ENCODE measurements at regions not wholly inside any gene's neighbourhood (a gene's known extent, or its start where the extent isn't known, plus 50 kb on each side); places are given as distances from the start of the nearest gene placed in this dataset.

- no peaks in the 10 kb centered on the region for H4K20me1 ChIP-seq (ENCODE audit: control insufficient read depth, extremely low read depth, insufficient read depth, low read length)
- H3K9me3 ChIP-seq (ENCODE audit: control insufficient read depth, insufficient read depth, low read depth, low read length) = no peaks in the 10 kb centered on the region
- TF ChIP-seq CTCF (conservative IDR thresholded peaks at IDR 0.05 in 1 of 2, IDR thresholded peaks at IDR 0.05 in 1 of 2; ENCODE audit: low read depth in 1 of 2, low read length in 2 of 2) = no peak
- no peak for TF ChIP-seq EZH2 (IDR thresholded peaks at IDR 0.05; ENCODE audit: low read length, missing control alignments)
Measured at GRCh38 chr16:82499302-82499701, 127.5 kb upstream of the CDH13 start.

GRCh38 chr16:82497139-82497538 is 129.6 kb upstream of the CDH13 start:
- H4K20me1 ChIP-seq (ENCODE audit: control insufficient read depth, extremely low read depth, insufficient read depth, low read length) = no peaks in the 10 kb centered on the region
- H3K9me3 ChIP-seq (ENCODE audit: control insufficient read depth, insufficient read depth, low read depth, low read length) = no peaks in the 10 kb centered on the region
- H3K27me3 ChIP-seq (ENCODE audit: control insufficient read depth, insufficient read depth, low read length) = no peaks in the 10 kb centered on the region
- no peaks in the 10 kb centered on the region for H3K36me3 ChIP-seq (ENCODE audit: control insufficient read depth, insufficient read depth, low read length)
- no peak overlapping the region for H3K4me3 ChIP-seq (replicated peaks in 1 of 4; ENCODE audit: control extremely low read depth in 1 of 4, insufficient read depth in 1 of 4, low read depth in 3 of 4, low read length in 4 of 4)
- H3K79me2 ChIP-seq (ENCODE audit: control insufficient read depth, insufficient read depth, low read length) = no peaks in the 10 kb centered on the region
- H3K27ac ChIP-seq (ENCODE audit: insufficient read depth, low read length) = no peak overlapping the region
- no peak overlapping the region for H3K4me2 ChIP-seq (ENCODE audit: extremely low read depth, insufficient read depth, low read length)
- no peak overlapping the region for H3K9ac ChIP-seq (ENCODE audit: insufficient read depth, low read length)
- TF ChIP-seq CTCF (conservative IDR thresholded peaks at IDR 0.05 in 1 of 2, IDR thresholded peaks at IDR 0.05 in 1 of 2; ENCODE audit: low read depth in 1 of 2, low read length in 2 of 2) = no peak
- no peak for TF ChIP-seq EZH2 (IDR thresholded peaks at IDR 0.05; ENCODE audit: low read length, missing control alignments)
- no peak overlapping the region for H2AFZ ChIP-seq (ENCODE audit: low read length)
- H3K4me1 ChIP-seq (ENCODE audit: control insufficient read depth, extremely low read depth, insufficient read depth, low read length) = no peaks in the 10 kb centered on the region
- no peak for DNase-seq (ENCODE audit: low read depth in 2 of 2)

More at GRCh38 chr16:82499302-82499701, 127.5 kb upstream of the CDH13 start:
- Histone ChIP-seq H3K4me1 (ENCODE audit: control insufficient read depth, extremely low read depth, insufficient read depth, low read length) (no peaks in the 10 kb centered on the region), H3K4me2 (ENCODE audit: extremely low read depth, insufficient read depth, low read length) (no peak overlapping the region), H3K27ac (ENCODE audit: insufficient read depth, low read length) (no peak overlapping the region), H3K36me3 (ENCODE audit: control insufficient read depth, insufficient read depth, low read length) (no peaks in the 10 kb centered on the region), H2AFZ (ENCODE audit: low read length) (no peak overlapping the region), H3K79me2 (ENCODE audit: control insufficient read depth, insufficient read depth, low read length) (no peaks in the 10 kb centered on the region), H3K4me3 (replicated peaks in 1 of 4; ENCODE audit: control extremely low read depth in 1 of 4, insufficient read depth in 1 of 4, low read depth in 3 of 4, low read length in 4 of 4) (no peak overlapping the region), H3K9ac (ENCODE audit: insufficient read depth, low read length) (no peak overlapping the region), H3K27me3 (ENCODE audit: control insufficient read depth, insufficient read depth, low read length) (no peaks in the 10 kb centered on the region)
- DNase-seq (ENCODE audit: low read depth in 2 of 2) = no peak

- TF ChIP-seq EZH2 (IDR thresholded peaks at IDR 0.05; ENCODE audit: low read length, missing control alignments) (no peak), CTCF (conservative IDR thresholded peaks at IDR 0.05 in 1 of 2, IDR thresholded peaks at IDR 0.05 in 1 of 2; ENCODE audit: low read depth in 1 of 2, low read length in 2 of 2) (no peak)
- H3K4me3 ChIP-seq (replicated peaks in 1 of 4; ENCODE audit: control extremely low read depth in 1 of 4, insufficient read depth in 1 of 4, low read depth in 3 of 4, low read length in 4 of 4) = no peak overlapping the region
- H2AFZ ChIP-seq (ENCODE audit: low read length) = no peak overlapping the region
- no peaks in the 10 kb centered on the region for H3K27me3 ChIP-seq (ENCODE audit: control insufficient read depth, insufficient read depth, low read length)
- H3K9me3 ChIP-seq (ENCODE audit: control insufficient read depth, insufficient read depth, low read depth, low read length) = no peaks in the 10 kb centered on the region
- DNase-seq (ENCODE audit: low read depth in 2 of 2) = no peak
- no peaks in the 10 kb centered on the region for H3K36me3 ChIP-seq (ENCODE audit: control insufficient read depth, insufficient read depth, low read length)
- no peaks in the 10 kb centered on the region for H3K4me1 ChIP-seq (ENCODE audit: control insufficient read depth, extremely low read depth, insufficient read depth, low read length)
- no peaks in the 10 kb centered on the region for H3K79me2 ChIP-seq (ENCODE audit: control insufficient read depth, insufficient read depth, low read length)
- no peak overlapping the region for H3K9ac ChIP-seq (ENCODE audit: insufficient read depth, low read length)
- H3K4me2 ChIP-seq (ENCODE audit: extremely low read depth, insufficient read depth, low read length) = no peak overlapping the region
- no peaks in the 10 kb centered on the region for H4K20me1 ChIP-seq (ENCODE audit: control insufficient read depth, extremely low read depth, insufficient read depth, low read length)
- H3K27ac ChIP-seq (ENCODE audit: insufficient read depth, low read length) = no peak overlapping the region
Measured at GRCh38 chr16:82488460-82488859, 138.3 kb upstream of the CDH13 start.

All from fibroblast of lung (primary cell).